ENCODE measurements at regions not wholly inside any gene's neighbourhood (a gene's known extent, or its start where the extent isn't known, plus 50 kb on each side); places are given as distances from the start of the nearest gene placed in this dataset.
"Not testable (repeated sequence)": the region's sequence is repeated elsewhere in the genome, so short reads cannot be mapped to it uniquely, and the experiment has no call there.

GRCh38 chr18:4541588-4541987, 86.5 kb upstream of the DLGAP1 start:
- Mint-ChIP-seq H3K27me3 (no peaks in the 10 kb centered on the region), H3K27ac (no peak overlapping the region), H3K36me3 (ENCODE audit: low read depth) (no peaks in the 10 kb centered on the region), H3K9me3 (peaks cover 22% of the 10 kb centered on the region), H3K4me1 (ENCODE audit: low read depth) (no peaks in the 10 kb centered on the region), H3K4me3 (no peak overlapping the region)
- DNase-seq, result no peak
- CTCF ChIA-PET, result no interaction called here
- POLR2A ChIA-PET, result no interaction called here
- ATAC-seq, result no peak
- intact Hi-C loops (cut with micrococcal nuclease), result no loop called here
- TF ChIP-seq CTCF (IDR thresholded peaks at IDR 0.05), result no peak

- POLR2A ChIA-PET, result no interaction called here
- ATAC-seq (no peak), DNase-seq (no peak)
- CTCF ChIA-PET, result no interaction called here
- Mint-ChIP-seq H3K36me3 (ENCODE audit: low read depth) (no peaks in the 10 kb centered on the region), H3K27me3 (no peaks in the 10 kb centered on the region), H3K4me3 (no peak overlapping the region), H3K9me3 (peaks cover 28% of the 10 kb centered on the region), H3K27ac (no peak overlapping the region), H3K4me1 (ENCODE audit: low read depth) (no peaks in the 10 kb centered on the region)
- no peak for TF ChIP-seq CTCF (IDR thresholded peaks at IDR 0.05)
- intact Hi-C loops (cut with micrococcal nuclease), result no loop called here
Measured at GRCh38 chr18:4536447-4536846, 81.3 kb upstream of the DLGAP1 start.

GRCh38 chr18:4528405-4528804, 73.3 kb upstream of the DLGAP1 start:
- Mint-ChIP-seq H3K9me3 (peaks cover 23% of the 10 kb centered on the region), H3K27ac (no peak overlapping the region), H3K4me3 (no peak overlapping the region), H3K4me1 (ENCODE audit: low read depth) (no peaks in the 10 kb centered on the region), H3K36me3 (ENCODE audit: low read depth) (no peaks in the 10 kb centered on the region), H3K27me3 (no peaks in the 10 kb centered on the region)
- ChIA-PET POLR2A (no interaction called here), CTCF (no interaction called here)
- intact Hi-C loops (cut with micrococcal nuclease), result no loop called here
- DNase-seq, result no peak
- ATAC-seq, result no peak
- TF ChIP-seq CTCF (IDR thresholded peaks at IDR 0.05), result no peak

GRCh38 chr18:4527826-4528225, 72.7 kb upstream of the DLGAP1 start:
- H3K4me3 Mint-ChIP-seq; H3K4me1 Mint-ChIP-seq (ENCODE audit: low read depth); H3K27me3 Mint-ChIP-seq; DNase-seq; intact Hi-C loops (cut with micrococcal nuclease); H3K27ac Mint-ChIP-seq; H3K36me3 Mint-ChIP-seq (ENCODE audit: low read depth); CTCF ChIA-PET; POLR2A ChIA-PET; ATAC-seq: not testable (repeated sequence)
- H3K9me3 Mint-ChIP-seq, result peaks cover 19% of the 10 kb centered on the region

- no peak for ATAC-seq
- H3K27me3 Mint-ChIP-seq, result no peaks in the 10 kb centered on the region
Measured at GRCh38 chr18:4524096-4524495, 69.0 kb upstream of the DLGAP1 start.

More at GRCh38 chr18:4524096-4524495, 69.0 kb upstream of the DLGAP1 start:
- no peak for TF ChIP-seq CTCF (IDR thresholded peaks at IDR 0.05)
- ChIA-PET CTCF (no interaction called here), POLR2A (no interaction called here)
- no peak overlapping the region for H3K27ac Mint-ChIP-seq
- DNase-seq, result no peak
- H3K4me1 Mint-ChIP-seq (ENCODE audit: low read depth), result no peaks in the 10 kb centered on the region
- no peaks in the 10 kb centered on the region for H3K36me3 Mint-ChIP-seq (ENCODE audit: low read depth)
- H3K9me3 Mint-ChIP-seq, result peaks cover 16% of the 10 kb centered on the region
- no peak overlapping the region for H3K4me3 Mint-ChIP-seq
- intact Hi-C loops (cut with micrococcal nuclease), result no loop called here

Data from activated CD8-positive, alpha-beta T cell treated with anti-CD3 and anti-CD28 coated beads for 36 hours (primary cell).